ENCODE measurements at regions not wholly inside any gene's neighbourhood (a gene's known extent, or its start where the extent isn't known, plus 50 kb on each side); places are given as distances from the start of the nearest gene placed in this dataset.
"Not testable (repeated sequence)": the region's sequence is repeated elsewhere in the genome, so short reads cannot be mapped to it uniquely, and the experiment has no call there.

GRCh38 chr2:35204323-35204722 is 1151.3 kb upstream of the CRIM1 start:
- H3K4me1 ChIP-seq (ENCODE audit: control insufficient read depth in 3 of 3, insufficient read depth in 2 of 3, low read depth in 1 of 3, low read length in 2 of 3), result no peaks in the 10 kb centered on the region
- FAIRE-seq, result no peak

GRCh38 chr2:35199298-35199697 is 1156.3 kb upstream of the CRIM1 start:
- WGBS, 3 donors, result 84 to 93% (median 88%) methylated on average over 4 of the region's 4 CpGs
- DNase-seq (no peak), FAIRE-seq (no peak)
- no peaks in the 10 kb centered on the region for H3K9me3 ChIP-seq (ENCODE audit: control insufficient read depth in 2 of 2, insufficient read depth in 1 of 2, low read depth in 1 of 2, low read length in 1 of 2)
- H3K4me3 ChIP-seq (ENCODE audit: low read depth in 1 of 3, low read length in 3 of 3), result no peak overlapping the region
- no peaks in the 10 kb centered on the region for H3K36me3 ChIP-seq (ENCODE audit: control insufficient read depth in 3 of 3, insufficient read depth in 2 of 3, low read depth in 1 of 3, low read length in 3 of 3)
- H3K4me1 ChIP-seq (ENCODE audit: control insufficient read depth in 3 of 3, insufficient read depth in 2 of 3, low read depth in 1 of 3, low read length in 2 of 3), result no peaks in the 10 kb centered on the region
- no peak overlapping the region for H3K27ac ChIP-seq (ENCODE audit: low read depth in 1 of 3, low read length in 2 of 3)
- no peaks in the 10 kb centered on the region for H3K27me3 ChIP-seq (ENCODE audit: control insufficient read depth in 3 of 3, insufficient read depth in 3 of 3, low read length in 3 of 3)

More at GRCh38 chr2:35204323-35204722, 1151.3 kb upstream of the CRIM1 start:
- H3K4me3 ChIP-seq (ENCODE audit: low read depth in 1 of 3, low read length in 3 of 3), result no peak overlapping the region
- H3K36me3 ChIP-seq (ENCODE audit: control insufficient read depth in 3 of 3, insufficient read depth in 2 of 3, low read depth in 1 of 3, low read length in 3 of 3), result no peaks in the 10 kb centered on the region
- 37 to 53% (median 52%) methylated on average over 3 of the region's 3 CpGs for WGBS, 3 donors
- no peaks in the 10 kb centered on the region for H3K9me3 ChIP-seq (ENCODE audit: control insufficient read depth in 2 of 2, insufficient read depth in 1 of 2, low read depth in 1 of 2, low read length in 1 of 2)
- H3K27me3 ChIP-seq (ENCODE audit: control insufficient read depth in 3 of 3, insufficient read depth in 3 of 3, low read length in 3 of 3), result no peaks in the 10 kb centered on the region
- DNase-seq, result no peak
- H3K27ac ChIP-seq (ENCODE audit: low read depth in 1 of 3, low read length in 2 of 3), result no peak overlapping the region

GRCh38 chr2:35185861-35186412 is 1169.6 kb upstream of the CRIM1 start:
- Histone ChIP-seq H3K27me3 (ENCODE audit: control insufficient read depth in 3 of 3, insufficient read depth in 3 of 3, low read length in 3 of 3) (no peaks in the 10 kb centered on the region), H3K4me1 (ENCODE audit: control insufficient read depth in 3 of 3, insufficient read depth in 2 of 3, low read depth in 1 of 3, low read length in 2 of 3) (no peaks in the 10 kb centered on the region), H3K9me3 (ENCODE audit: control insufficient read depth in 2 of 2, insufficient read depth in 1 of 2, low read depth in 1 of 2, low read length in 1 of 2) (no peaks in the 10 kb centered on the region), H3K27ac (ENCODE audit: low read depth in 1 of 3, low read length in 2 of 3) (no peak overlapping the region), H3K4me3 (ENCODE audit: low read depth in 1 of 3, low read length in 3 of 3) (no peak overlapping the region), H3K36me3 (ENCODE audit: control insufficient read depth in 3 of 3, insufficient read depth in 2 of 3, low read depth in 1 of 3, low read length in 3 of 3) (no peaks in the 10 kb centered on the region)
- no peak for FAIRE-seq
- no peak for DNase-seq
- whole genome bisulfite sequencing, 3 donors, result 58 to 66% (median 62%) methylated on average over 4 of the region's 4 CpGs

GRCh38 chr2:35184471-35184870 is 1171.1 kb upstream of the CRIM1 start:
- no peak for FAIRE-seq

GRCh38 chr2:35176726-35177125 is 1178.9 kb upstream of the CRIM1 start:
- H3K4me3 ChIP-seq (ENCODE audit: low read depth in 1 of 3, low read length in 3 of 3); H3K27ac ChIP-seq (ENCODE audit: low read depth in 1 of 3, low read length in 2 of 3); H3K9me3 ChIP-seq (ENCODE audit: control insufficient read depth in 2 of 2, insufficient read depth in 1 of 2, low read depth in 1 of 2, low read length in 1 of 2); H3K4me1 ChIP-seq (ENCODE audit: control insufficient read depth in 3 of 3, insufficient read depth in 2 of 3, low read depth in 1 of 3, low read length in 2 of 3); DNase-seq; FAIRE-seq; H3K36me3 ChIP-seq (ENCODE audit: control insufficient read depth in 3 of 3, insufficient read depth in 2 of 3, low read depth in 1 of 3, low read length in 3 of 3); H3K27me3 ChIP-seq (ENCODE audit: control insufficient read depth in 3 of 3, insufficient read depth in 3 of 3, low read length in 3 of 3): not testable (repeated sequence)
- WGBS, 3 donors, result 19 to 30% (median 28%) methylated on average over 5 of the region's 5 CpGs

More at GRCh38 chr2:35184471-35184870, 1171.1 kb upstream of the CRIM1 start:
- Histone ChIP-seq H3K4me1 (ENCODE audit: control insufficient read depth in 3 of 3, insufficient read depth in 2 of 3, low read depth in 1 of 3, low read length in 2 of 3) (no peaks in the 10 kb centered on the region), H3K27ac (ENCODE audit: low read depth in 1 of 3, low read length in 2 of 3) (no peak overlapping the region), H3K27me3 (ENCODE audit: control insufficient read depth in 3 of 3, insufficient read depth in 3 of 3, low read length in 3 of 3) (no peaks in the 10 kb centered on the region), H3K4me3 (ENCODE audit: low read depth in 1 of 3, low read length in 3 of 3) (no peak overlapping the region), H3K9me3 (ENCODE audit: control insufficient read depth in 2 of 2, insufficient read depth in 1 of 2, low read depth in 1 of 2, low read length in 1 of 2) (no peaks in the 10 kb centered on the region), H3K36me3 (ENCODE audit: control insufficient read depth in 3 of 3, insufficient read depth in 2 of 3, low read depth in 1 of 3, low read length in 3 of 3) (no peaks in the 10 kb centered on the region)
- WGBS, 3 donors, result 33 to 65% (median 50%) methylated on average over 1 of the region's 1 CpG
- DNase-seq, result no peak

GRCh38 chr2:35174845-35175244 is 1180.7 kb upstream of the CRIM1 start:
- WGBS, 3 donors, result 86 to 90% (median 86%) methylated on average over 7 of the region's 7 CpGs
- H3K4me1 ChIP-seq (ENCODE audit: control insufficient read depth in 3 of 3, insufficient read depth in 2 of 3, low read depth in 1 of 3, low read length in 2 of 3), result no peaks in the 10 kb centered on the region
- H3K27me3 ChIP-seq (ENCODE audit: control insufficient read depth in 3 of 3, insufficient read depth in 3 of 3, low read length in 3 of 3), result no peaks in the 10 kb centered on the region
- no peaks in the 10 kb centered on the region for H3K36me3 ChIP-seq (ENCODE audit: control insufficient read depth in 3 of 3, insufficient read depth in 2 of 3, low read depth in 1 of 3, low read length in 3 of 3)
- H3K27ac ChIP-seq (ENCODE audit: low read depth in 1 of 3, low read length in 2 of 3), result no peak overlapping the region
- H3K9me3 ChIP-seq (ENCODE audit: control insufficient read depth in 2 of 2, insufficient read depth in 1 of 2, low read depth in 1 of 2, low read length in 1 of 2), result no peaks in the 10 kb centered on the region
- no peak for FAIRE-seq
- H3K4me3 ChIP-seq (ENCODE audit: low read depth in 1 of 3, low read length in 3 of 3), result no peak overlapping the region
- DNase-seq, result no peak

GRCh38 chr2:35172687-35173086 is 1182.9 kb upstream of the CRIM1 start:
- no peaks in the 10 kb centered on the region for H3K9me3 ChIP-seq (ENCODE audit: control insufficient read depth in 2 of 2, insufficient read depth in 1 of 2, low read depth in 1 of 2, low read length in 1 of 2)
- no peak overlapping the region for H3K4me3 ChIP-seq (ENCODE audit: low read depth in 1 of 3, low read length in 3 of 3)
- no peak overlapping the region for H3K27ac ChIP-seq (ENCODE audit: low read depth in 1 of 3, low read length in 2 of 3)
- no peak for DNase-seq
- H3K4me1 ChIP-seq (ENCODE audit: control insufficient read depth in 3 of 3, insufficient read depth in 2 of 3, low read depth in 1 of 3, low read length in 2 of 3), result no peaks in the 10 kb centered on the region
- WGBS, 3 donors, result 28 to 33% (median 32%) methylated on average over 2 of the region's 2 CpGs
- H3K27me3 ChIP-seq (ENCODE audit: control insufficient read depth in 3 of 3, insufficient read depth in 3 of 3, low read length in 3 of 3), result no peaks in the 10 kb centered on the region
- no peak for FAIRE-seq
- H3K36me3 ChIP-seq (ENCODE audit: control insufficient read depth in 3 of 3, insufficient read depth in 2 of 3, low read depth in 1 of 3, low read length in 3 of 3), result no peaks in the 10 kb centered on the region

- DNase-seq, result no peak
- FAIRE-seq, result no peak
- H3K4me3 ChIP-seq (ENCODE audit: low read depth in 1 of 3, low read length in 3 of 3), result no peak overlapping the region
- no peaks in the 10 kb centered on the region for H3K4me1 ChIP-seq (ENCODE audit: control insufficient read depth in 3 of 3, insufficient read depth in 2 of 3, low read depth in 1 of 3, low read length in 2 of 3)
- no peaks in the 10 kb centered on the region for H3K36me3 ChIP-seq (ENCODE audit: control insufficient read depth in 3 of 3, insufficient read depth in 2 of 3, low read depth in 1 of 3, low read length in 3 of 3)
- H3K27ac ChIP-seq (ENCODE audit: low read depth in 1 of 3, low read length in 2 of 3), result no peak overlapping the region
- H3K27me3 ChIP-seq (ENCODE audit: control insufficient read depth in 3 of 3, insufficient read depth in 3 of 3, low read length in 3 of 3), result no peaks in the 10 kb centered on the region
- H3K9me3 ChIP-seq (ENCODE audit: control insufficient read depth in 2 of 2, insufficient read depth in 1 of 2, low read depth in 1 of 2, low read length in 1 of 2), result no peaks in the 10 kb centered on the region
Observed at GRCh38 chr2:35168351-35168750, 1187.2 kb upstream of the CRIM1 start.

GRCh38 chr2:35163948-35164347 is 1191.6 kb upstream of the CRIM1 start:
- 84 to 88% (median 87%) methylated on average over 2 of the region's 2 CpGs for WGBS, 3 donors
- no peaks in the 10 kb centered on the region for H3K4me1 ChIP-seq (ENCODE audit: control insufficient read depth in 3 of 3, insufficient read depth in 2 of 3, low read depth in 1 of 3, low read length in 2 of 3)
- H3K36me3 ChIP-seq (ENCODE audit: control insufficient read depth in 3 of 3, insufficient read depth in 2 of 3, low read depth in 1 of 3, low read length in 3 of 3), result no peaks in the 10 kb centered on the region
- H3K9me3 ChIP-seq (ENCODE audit: control insufficient read depth in 2 of 2, insufficient read depth in 1 of 2, low read depth in 1 of 2, low read length in 1 of 2), result no peaks in the 10 kb centered on the region
- H3K27ac ChIP-seq (ENCODE audit: low read depth in 1 of 3, low read length in 2 of 3), result no peak overlapping the region
- FAIRE-seq, result no peak
- no peak for DNase-seq
- H3K4me3 ChIP-seq (ENCODE audit: low read depth in 1 of 3, low read length in 3 of 3), result no peak overlapping the region
- H3K27me3 ChIP-seq (ENCODE audit: control insufficient read depth in 3 of 3, insufficient read depth in 3 of 3, low read length in 3 of 3), result no peaks in the 10 kb centered on the region

All from small intestine (tissue), 7 donors.